RPMI8226 (cell line): ENCODE measurements at regions not wholly inside any gene's neighbourhood (a gene's known extent, or its start where the extent isn't known, plus 50 kb on each side); places are given as distances from the start of the nearest gene placed in this dataset.

Experiments
- DNase-seq: peaks from one replicate; pipeline ENCODE4 v3.0.0-alpha.2; 2015

DNA sequence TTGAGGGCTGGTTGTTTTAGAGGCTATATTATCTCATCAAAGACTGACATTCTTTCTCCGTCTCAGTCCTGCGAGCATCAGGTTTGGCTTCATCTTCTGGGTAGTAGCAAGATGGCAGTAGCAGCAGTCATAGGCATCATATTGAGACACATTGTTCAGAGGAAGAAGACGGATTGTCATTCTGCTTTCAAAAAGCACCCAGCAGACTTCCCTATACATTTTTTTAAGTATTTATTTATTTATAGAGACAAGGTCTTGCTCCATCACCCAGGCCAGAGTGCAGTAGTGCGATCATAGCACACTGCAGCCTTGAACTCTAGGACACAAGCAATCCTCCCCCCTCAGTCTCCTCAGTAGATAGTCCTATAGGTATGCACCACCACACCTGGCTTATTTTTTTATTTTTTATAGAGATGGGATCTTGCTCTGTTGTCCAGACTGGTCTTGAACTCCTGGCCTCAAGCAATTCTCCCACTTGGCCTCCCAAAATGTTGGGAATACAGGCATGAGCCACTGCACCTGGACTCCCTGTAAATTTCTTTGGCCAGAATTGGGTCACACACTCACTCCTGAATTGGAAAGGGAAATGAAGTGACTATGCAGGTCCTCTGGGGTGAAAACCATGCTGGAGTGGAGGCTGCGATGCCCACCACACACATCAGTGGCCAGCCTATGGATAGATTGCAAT, 125.4 kb downstream of the SLC38A6 start:
- DNase-seq = no peak

DNA sequence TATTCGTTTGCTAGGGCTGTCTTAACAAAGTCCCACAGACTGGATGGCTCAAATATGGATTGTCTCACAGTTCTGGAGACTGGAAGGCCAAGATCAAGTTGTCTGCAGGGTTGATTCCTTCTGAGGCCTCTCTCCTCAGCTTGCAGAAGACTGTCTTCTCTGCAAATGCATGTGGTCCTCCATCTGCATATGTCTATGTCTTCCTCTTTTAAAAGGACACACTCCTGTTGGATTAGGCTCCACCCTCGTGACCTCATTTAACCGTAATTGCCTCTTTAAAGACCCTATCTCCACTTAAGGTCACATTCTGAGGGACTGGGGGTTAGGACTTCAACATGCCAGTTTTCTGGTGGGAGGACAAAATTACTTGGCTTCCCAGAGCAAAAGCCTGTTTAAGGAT, 123.3 kb downstream of the SLC38A6 start:
- no peak for DNase-seq

DNA sequence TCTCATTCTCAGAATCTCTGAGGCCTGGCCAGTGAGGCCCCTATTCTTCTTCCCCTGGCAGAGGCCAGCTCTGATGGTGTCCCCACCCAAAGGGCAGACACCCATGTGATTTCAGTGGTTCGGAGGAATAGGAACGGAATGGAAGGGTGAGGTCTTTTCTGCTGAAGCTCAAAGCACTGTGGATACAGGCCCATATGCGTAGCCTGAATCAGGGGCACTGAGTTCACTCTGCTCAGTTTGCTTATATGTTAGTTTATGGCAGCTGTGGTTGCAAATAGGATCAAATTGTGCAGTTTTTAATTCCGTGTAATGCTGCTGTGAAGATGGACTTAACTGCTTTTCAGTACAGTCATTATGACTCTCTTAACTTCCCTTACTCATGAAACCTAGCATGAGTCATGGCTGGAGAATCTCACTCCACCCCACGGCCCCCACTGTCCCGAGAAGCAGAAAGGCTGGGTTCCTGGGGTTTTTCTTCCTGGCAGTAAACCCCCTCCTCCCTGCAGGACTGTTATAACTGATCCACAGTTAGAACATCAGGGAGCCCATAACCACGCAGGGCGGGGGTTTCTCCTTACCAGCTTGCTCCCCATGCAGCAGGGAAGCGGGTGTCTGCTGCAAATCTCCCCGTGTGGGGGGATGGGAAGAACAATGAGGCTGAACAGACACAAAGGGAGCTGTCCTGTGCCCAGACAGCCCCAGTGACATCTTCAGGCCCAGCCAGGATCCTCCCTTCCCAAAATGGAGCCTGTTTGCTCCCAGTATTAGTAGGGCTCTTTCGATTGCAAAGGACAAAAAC, 122.7 kb downstream of the SLC38A6 start:
- no peak for DNase-seq

DNA sequence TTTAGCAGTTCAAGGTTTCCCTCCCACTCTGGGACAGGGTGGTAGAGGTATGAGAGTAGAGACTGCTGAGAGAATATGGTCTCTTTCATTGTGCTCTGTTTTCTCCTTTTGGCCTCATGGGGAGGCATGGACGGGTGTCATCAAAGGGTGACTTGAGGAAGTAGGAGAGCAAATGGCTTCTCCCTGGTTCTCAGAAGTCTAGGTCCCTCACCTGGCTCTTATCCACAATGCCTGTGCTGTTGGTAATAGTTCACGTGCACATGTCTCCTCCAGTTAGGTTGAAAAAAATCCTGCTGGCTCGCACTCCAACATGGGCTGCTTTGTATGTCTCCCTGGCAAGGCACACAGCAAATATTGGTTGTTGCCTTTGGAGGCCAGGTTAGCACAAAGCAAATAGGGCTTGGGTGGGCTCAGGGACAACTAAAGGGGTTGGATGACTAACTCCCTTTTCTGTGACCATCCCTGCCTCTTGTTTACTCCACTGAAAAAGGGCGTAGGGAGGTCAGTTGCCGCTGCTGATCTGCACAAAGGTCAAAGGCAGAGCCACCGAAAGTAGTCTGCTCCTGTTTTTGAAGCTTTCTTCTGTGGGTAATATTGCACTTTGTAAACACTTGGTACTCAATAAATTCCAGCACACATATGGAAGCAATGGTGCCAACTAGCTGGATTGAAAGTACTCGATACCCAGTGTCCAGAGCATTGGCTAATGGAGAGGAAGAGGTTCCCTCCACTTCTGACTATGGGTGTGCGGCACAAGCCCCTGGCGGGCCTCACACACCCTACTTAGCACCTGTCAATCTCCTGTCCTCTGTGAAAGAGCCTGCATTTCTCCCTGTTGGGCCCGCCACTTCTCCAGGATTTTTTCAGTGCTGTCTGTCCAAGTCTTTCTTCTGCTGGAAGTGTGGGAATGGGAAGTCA, 121.8 kb downstream of the SLC38A6 start:
- DNase-seq = no peak
